Glutamatergic neuron (in vitro differentiated cells): ENCODE measurements at regions not wholly inside any gene's neighbourhood (a gene's known extent, or its start where the extent isn't known, plus 50 kb on each side); places are given as distances from the start of the nearest gene placed in this dataset.

Experiments used
- DNase-seq: peaks from one replicate; pipeline ENCODE4 v3.0.0; 2022
- H3K27ac Mint-ChIP-seq: one replicate; pipeline ENCODE4 v1.8.0; 2020; ENCODE audit warnings: mild to moderate bottlenecking, mixed read lengths, inconsistent platforms; ENCODE audit not compliant: unreplicated experiment
- H3K27me3 Mint-ChIP-seq: one replicate; pipeline ENCODE4 v1.8.0; 2020; ENCODE audit warnings: mild to moderate bottlenecking, moderate library complexity, mixed read lengths, inconsistent platforms; ENCODE audit not compliant: unreplicated experiment
- H3K36me3 Mint-ChIP-seq: one replicate; pipeline ENCODE4 v1.8.0; 2020; ENCODE audit warnings: mild to moderate bottlenecking, mixed read lengths, inconsistent platforms; ENCODE audit not compliant: unreplicated experiment
- H3K4me1 Mint-ChIP-seq: one replicate; pipeline ENCODE4 v1.8.0; 2020; ENCODE audit warnings: mild to moderate bottlenecking, low read depth, mixed read lengths, inconsistent platforms; ENCODE audit not compliant: unreplicated experiment
- H3K4me3 Mint-ChIP-seq: one replicate; pipeline ENCODE4 v1.8.0; 2020; ENCODE audit warnings: mild to moderate bottlenecking, mixed read lengths, inconsistent platforms; ENCODE audit not compliant: unreplicated experiment
- H3K9me3 Mint-ChIP-seq: one replicate; pipeline ENCODE4 v1.8.0; 2020; ENCODE audit warnings: mild to moderate bottlenecking, moderate library complexity, mixed read lengths, inconsistent platforms; ENCODE audit not compliant: unreplicated experiment
- TF ChIP-seq, protein P1 (sequence below): fragments of 200-600 bp; sonication (generic); IDR thresholded peaks from one replicate; pipeline ENCODE4 v1.5.0; 2021; ENCODE audit not compliant: partially characterized antibody, unreplicated experiment

DNA sequence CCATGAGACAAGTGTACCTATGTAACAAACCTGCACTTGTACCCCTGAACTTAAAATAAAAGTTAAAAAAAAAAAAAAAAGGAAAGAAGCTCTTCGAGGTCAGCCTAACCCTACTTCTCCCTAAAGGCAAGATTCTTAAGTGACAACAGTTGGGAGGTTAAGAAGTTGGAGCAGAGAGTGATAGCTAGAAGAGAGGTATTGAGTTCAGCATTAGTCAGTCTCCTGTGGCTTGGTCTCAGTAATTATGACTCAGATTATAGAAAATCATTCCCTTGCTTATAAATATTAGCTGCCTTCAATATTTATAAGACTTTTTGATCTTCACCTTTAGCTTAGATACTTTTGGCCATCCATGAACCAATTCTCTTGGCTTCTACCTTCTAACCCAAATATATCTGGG is 926.8 kb upstream of the SLC39A10 start:
- H3K27me3 Mint-ChIP-seq: no peaks in the 10 kb centered on the region

DNA sequence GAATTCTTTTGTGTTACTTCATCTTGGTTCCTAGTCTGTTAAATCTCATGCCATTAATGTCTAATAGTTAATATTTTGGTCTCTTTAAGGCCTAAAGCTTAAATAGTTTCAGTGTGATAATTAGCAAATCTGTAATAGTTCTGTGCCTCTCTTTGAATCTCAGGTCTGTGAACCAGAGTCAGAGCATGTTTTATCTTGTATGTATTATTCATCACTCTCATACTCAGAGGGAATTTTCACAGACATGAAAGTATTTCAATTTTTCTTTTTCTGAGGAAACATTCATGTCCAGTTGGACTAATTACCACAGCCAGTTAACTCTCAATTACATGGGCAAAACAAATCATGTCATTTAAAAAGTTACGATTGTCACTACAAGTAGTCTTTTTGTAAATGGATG is 931.9 kb upstream of the SLC39A10 start:
- no peaks in the 10 kb centered on the region for H3K36me3 Mint-ChIP-seq
- no peak for DNase-seq
- H3K4me1 Mint-ChIP-seq: peaks cover 5% of the 10 kb centered on the region
- H3K9me3 Mint-ChIP-seq: no peaks in the 10 kb centered on the region
- H3K27me3 Mint-ChIP-seq: no peaks in the 10 kb centered on the region
- TF ChIP-seq, protein P1, sequence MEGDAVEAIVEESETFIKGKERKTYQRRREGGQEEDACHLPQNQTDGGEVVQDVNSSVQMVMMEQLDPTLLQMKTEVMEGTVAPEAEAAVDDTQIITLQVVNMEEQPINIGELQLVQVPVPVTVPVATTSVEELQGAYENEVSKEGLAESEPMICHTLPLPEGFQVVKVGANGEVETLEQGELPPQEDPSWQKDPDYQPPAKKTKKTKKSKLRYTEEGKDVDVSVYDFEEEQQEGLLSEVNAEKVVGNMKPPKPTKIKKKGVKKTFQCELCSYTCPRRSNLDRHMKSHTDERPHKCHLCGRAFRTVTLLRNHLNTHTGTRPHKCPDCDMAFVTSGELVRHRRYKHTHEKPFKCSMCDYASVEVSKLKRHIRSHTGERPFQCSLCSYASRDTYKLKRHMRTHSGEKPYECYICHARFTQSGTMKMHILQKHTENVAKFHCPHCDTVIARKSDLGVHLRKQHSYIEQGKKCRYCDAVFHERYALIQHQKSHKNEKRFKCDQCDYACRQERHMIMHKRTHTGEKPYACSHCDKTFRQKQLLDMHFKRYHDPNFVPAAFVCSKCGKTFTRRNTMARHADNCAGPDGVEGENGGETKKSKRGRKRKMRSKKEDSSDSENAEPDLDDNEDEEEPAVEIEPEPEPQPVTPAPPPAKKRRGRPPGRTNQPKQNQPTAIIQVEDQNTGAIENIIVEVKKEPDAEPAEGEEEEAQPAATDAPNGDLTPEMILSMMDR: no peak
- H3K27ac Mint-ChIP-seq: no peak overlapping the region
- no peak overlapping the region for H3K4me3 Mint-ChIP-seq

More for the DNA sequence above, 926.8 kb upstream of the SLC39A10 start:
- Mint-ChIP-seq H3K4me1 (no peaks in the 10 kb centered on the region), H3K4me3 (no peak overlapping the region), H3K9me3 (peaks cover 2% of the 10 kb centered on the region), H3K27ac (no peak overlapping the region), H3K36me3 (no peaks in the 10 kb centered on the region)
- no peak for DNase-seq
- TF ChIP-seq, protein P1: no peak

DNA sequence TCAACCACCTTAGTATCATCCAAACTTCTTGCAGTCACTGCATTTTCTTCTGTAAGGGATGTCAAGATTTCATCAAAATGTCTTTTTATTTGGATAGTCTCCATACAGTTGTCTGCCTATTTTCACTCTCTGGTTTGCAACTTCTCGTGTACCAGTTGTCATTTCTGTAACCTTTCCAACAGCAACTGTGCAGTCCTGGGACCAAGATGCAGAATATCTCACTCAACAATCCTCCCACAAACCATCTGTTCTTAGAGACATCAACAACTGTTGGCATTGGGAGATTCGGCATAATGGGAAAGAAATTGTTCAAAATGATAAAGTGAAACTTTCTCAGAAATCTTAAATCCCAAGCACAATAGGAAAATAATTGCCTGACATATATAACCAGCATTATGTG is 933.6 kb upstream of the SLC39A10 start:
- H3K9me3 Mint-ChIP-seq: no peaks in the 10 kb centered on the region
- TF ChIP-seq, protein P1: no peak
- H3K27ac Mint-ChIP-seq: no peak overlapping the region
- H3K4me3 Mint-ChIP-seq: no peak overlapping the region
- H3K4me1 Mint-ChIP-seq: peaks cover 5% of the 10 kb centered on the region
- DNase-seq: no peak
- H3K36me3 Mint-ChIP-seq: no peaks in the 10 kb centered on the region
- H3K27me3 Mint-ChIP-seq: no peaks in the 10 kb centered on the region

DNA sequence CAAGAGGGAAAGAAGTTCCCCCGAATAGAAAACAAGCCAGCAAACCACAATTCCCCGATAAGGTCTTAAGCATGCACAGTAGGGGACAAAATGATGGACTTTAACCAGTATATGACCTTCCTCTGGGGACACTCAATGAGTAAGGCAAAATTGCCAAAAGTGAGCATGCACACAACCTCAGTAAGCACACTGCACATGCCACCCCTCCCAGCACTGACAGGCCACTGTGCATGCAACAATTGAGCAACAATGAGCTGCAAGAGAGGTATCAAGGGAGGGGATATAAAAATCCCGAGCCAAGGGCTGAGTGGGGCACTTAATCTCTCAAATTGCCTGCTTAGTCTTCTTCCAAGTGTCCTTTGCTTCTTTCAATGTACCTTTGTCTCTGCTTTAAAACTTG is 935.8 kb upstream of the SLC39A10 start:
- peaks cover 5% of the 10 kb centered on the region for H3K4me1 Mint-ChIP-seq
- no peak overlapping the region for H3K27ac Mint-ChIP-seq
- no peaks in the 10 kb centered on the region for H3K9me3 Mint-ChIP-seq
- H3K36me3 Mint-ChIP-seq: no peaks in the 10 kb centered on the region
- DNase-seq: no peak
- H3K4me3 Mint-ChIP-seq: no peak overlapping the region
- H3K27me3 Mint-ChIP-seq: no peaks in the 10 kb centered on the region
- TF ChIP-seq, protein P1: no peak

DNA sequence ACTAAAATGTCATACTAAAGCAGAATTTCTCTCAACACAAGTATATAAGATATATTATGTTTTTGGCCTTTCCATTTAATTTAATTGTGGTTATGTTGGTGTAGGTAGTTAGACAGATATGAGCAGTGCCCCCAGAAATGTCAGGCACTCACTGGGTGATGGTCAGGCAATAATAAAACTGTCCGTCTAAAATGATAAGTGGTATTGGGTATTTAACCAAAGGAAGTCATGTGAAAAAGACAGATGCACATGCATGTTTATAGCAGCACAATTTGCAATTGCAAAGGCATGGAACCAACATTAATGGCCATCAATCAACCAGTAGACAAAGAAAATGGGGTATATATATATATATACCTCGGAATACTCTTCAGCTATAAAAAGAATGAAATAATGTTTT is 936.6 kb upstream of the SLC39A10 start:
- no peak for DNase-seq
- H3K36me3 Mint-ChIP-seq: no peaks in the 10 kb centered on the region
- H3K9me3 Mint-ChIP-seq: no peaks in the 10 kb centered on the region
- no peak overlapping the region for H3K27ac Mint-ChIP-seq
- TF ChIP-seq, protein P1: no peak
- H3K4me3 Mint-ChIP-seq: no peak overlapping the region
- H3K4me1 Mint-ChIP-seq: peaks cover 5% of the 10 kb centered on the region
- no peaks in the 10 kb centered on the region for H3K27me3 Mint-ChIP-seq
